GM23338 (cell line): ENCODE measurements at regions not wholly inside any gene's neighbourhood (a gene's known extent, or its start where the extent isn't known, plus 50 kb on each side); places are given as distances from the start of the nearest gene placed in this dataset.

ENCODE experiments used
- ATAC-seq: fragments of 200-7000 bp; cut with Tn5 transposase; 3 replicates; pipeline ENCODE4 v1.9.1; 2020
- DNase-seq: peaks from one replicate; pipeline ENCODE4 v3.0.0-alpha.2; 2015; ENCODE audit warnings: low spot score
- H2AFZ ChIP-seq: fragments of 200-600 bp; sonication (generic); 2 replicates; pipeline ENCODE4 v1.8.0; 2016; ENCODE audit warnings: antibody characterized with exemption, mild to moderate bottlenecking, moderate library complexity
- H3F3A ChIP-seq: fragments of 200-600 bp; sonication (generic); replicated peaks from 2 replicates; pipeline ENCODE4 v1.8.0; 2017; ENCODE audit warnings: antibody characterized with exemption, mixed run types, low read depth
- H3K27ac ChIP-seq: fragments of 200-600 bp; sonication (generic); 2 replicates; pipeline ENCODE4 v1.6.1; 2016; ENCODE audit warnings: low read depth
- H3K27me3 ChIP-seq: fragments of 200-600 bp; sonication (generic); 2 replicates; pipeline ENCODE4 v1.8.0; 2016; ENCODE audit warnings: mild to moderate bottlenecking, mixed run types, moderate library complexity; ENCODE audit not compliant: insufficient read depth
- H3K36me3 ChIP-seq: fragments of 200-600 bp; sonication (generic); 2 replicates; pipeline ENCODE4 v1.8.0; 2016; ENCODE audit warnings: mild to moderate bottlenecking; ENCODE audit not compliant: insufficient read depth
- H3K4me1 ChIP-seq: fragments of 200-600 bp; sonication (generic); 2 replicates; pipeline ENCODE4 v1.8.0; 2016; ENCODE audit warnings: mild to moderate bottlenecking, moderate library complexity; ENCODE audit not compliant: insufficient read depth
- H3K4me2 ChIP-seq: fragments of 200-600 bp; sonication (generic); 2 replicates; pipeline ENCODE4 v1.7.1; 2017; ENCODE audit warnings: mixed run types
- H3K4me3 ChIP-seq: fragments of 200-600 bp; sonication (generic); 2 replicates; pipeline ENCODE4 v1.6.1; 2016; ENCODE audit warnings: mixed run types
- H3K79me2 ChIP-seq: fragments of 200-600 bp; sonication (generic); replicated peaks from 2 replicates; pipeline ENCODE4 v1.8.0; 2017; ENCODE audit warnings: mild to moderate bottlenecking; ENCODE audit not compliant: insufficient read depth
- H3K9me2 ChIP-seq: fragments of 200-600 bp; sonication (generic); 2 replicates; pipeline ENCODE4 v1.8.0; 2017; ENCODE audit not compliant: insufficient read depth
- H4K20me1 ChIP-seq: fragments of 200-600 bp; sonication (generic); replicated peaks from 2 replicates; pipeline ENCODE4 v1.8.0; 2017; ENCODE audit warnings: mild to moderate bottlenecking; ENCODE audit not compliant: insufficient read depth
- H3K27ac Mint-ChIP-seq: 2 replicates; pipeline ENCODE4 v1.8.0; 2020; ENCODE audit warnings: inconsistent platforms, mild to moderate bottlenecking, moderate library complexity, mixed read lengths
- H3K27me3 Mint-ChIP-seq: 3 replicates; pipeline ENCODE4 v1.8.0; 2022; ENCODE audit warnings: low read depth, mild to moderate bottlenecking, moderate library complexity, mixed read lengths, inconsistent platforms; ENCODE audit not compliant: insufficient read depth, poor library complexity
- H3K36me3 Mint-ChIP-seq: 3 replicates; pipeline ENCODE4 v1.8.0; 2021; ENCODE audit warnings: low read depth, mild to moderate bottlenecking, inconsistent platforms, moderate library complexity, mixed read lengths
- H3K4me1 Mint-ChIP-seq: 3 replicates; pipeline ENCODE4 v1.8.0; 2020; ENCODE audit warnings: mild to moderate bottlenecking, inconsistent platforms, mixed read lengths
- H3K4me3 Mint-ChIP-seq: 3 replicates; pipeline ENCODE4 v1.8.0; 2021; ENCODE audit warnings: moderate library complexity, mild to moderate bottlenecking, inconsistent platforms, mixed read lengths
- H3K9me3 Mint-ChIP-seq: 3 replicates; pipeline ENCODE4 v1.8.0; 2020; ENCODE audit warnings: moderate library complexity, mild to moderate bottlenecking, inconsistent platforms, mixed read lengths
- CREB1 ChIP-seq: fragments of 250-450 bp; sonication (Bioruptor Pico); IDR thresholded peaks from 2 replicates; pipeline ENCODE4 v1.5.0; 2020; ENCODE audit warnings: low read depth, mild to moderate bottlenecking, moderate library complexity
- EZH2 ChIP-seq: fragments of 200-600 bp; sonication (generic); IDR thresholded peaks from one replicate; pipeline ENCODE4 v1.8.0; 2017; ENCODE audit warnings: antibody characterized with exemption, mild to moderate bottlenecking, low read depth; ENCODE audit not compliant: unreplicated experiment
- EZH2phosphoT487 ChIP-seq: fragments of 200-600 bp; sonication (generic); IDR thresholded peaks from one replicate; pipeline ENCODE4 v1.8.1; 2018; ENCODE audit warnings: antibody characterized with exemption; ENCODE audit not compliant: unreplicated experiment
- NANOG ChIP-seq: IDR thresholded peaks from 2 replicates; pipeline ENCODE4 v1.6.1; 2016; ENCODE audit warnings: antibody characterized with exemption, borderline replicate concordance
- POLR2AphosphoS5 ChIP-seq: IDR thresholded peaks from 2 replicates; pipeline ENCODE4 v1.6.1; 2016; ENCODE audit warnings: antibody characterized with exemption, low read depth
- STAT1 ChIP-seq: IDR thresholded peaks from one replicate; pipeline ENCODE4 v1.6.1; 2016; ENCODE audit warnings: antibody characterized with exemption; ENCODE audit not compliant: unreplicated experiment
- ZNF114 ChIP-seq: fragments of 250-450 bp; sonication (Bioruptor Pico); IDR thresholded peaks from 2 replicates; pipeline ENCODE4 v1.5.0; 2020; ENCODE audit warnings: mild to moderate bottlenecking, moderate library complexity
- ZNF331 ChIP-seq: fragments of 250-450 bp; sonication (Bioruptor Pico); IDR thresholded peaks from 2 replicates; pipeline ENCODE4 v1.5.0; 2020; ENCODE audit warnings: low read depth, mild to moderate bottlenecking, moderate library complexity
- ZNF462 ChIP-seq: fragments of 250-450 bp; sonication (Bioruptor Pico); IDR thresholded peaks from 2 replicates; pipeline ENCODE4 v1.5.0; 2020; ENCODE audit warnings: mild to moderate bottlenecking, moderate library complexity
- TF ChIP-seq, protein P1 (sequence below): IDR thresholded peaks from one replicate; pipeline ENCODE4 v1.6.1; 2018; ENCODE audit warnings: antibody characterized with exemption; ENCODE audit not compliant: unreplicated experiment

GRCh38 chr4:141849778-141850177 is 213.4 kb downstream of the IL15 start (continued):
- TF ChIP-seq EZH2phosphoT487 = no peak
- TF ChIP-seq ZNF114 (CRISPR knock-in tag) = no peak
- TF ChIP-seq ZNF331 (CRISPR knock-in tag) = no peak
- no peak for TF ChIP-seq STAT1
- TF ChIP-seq, protein P1, sequence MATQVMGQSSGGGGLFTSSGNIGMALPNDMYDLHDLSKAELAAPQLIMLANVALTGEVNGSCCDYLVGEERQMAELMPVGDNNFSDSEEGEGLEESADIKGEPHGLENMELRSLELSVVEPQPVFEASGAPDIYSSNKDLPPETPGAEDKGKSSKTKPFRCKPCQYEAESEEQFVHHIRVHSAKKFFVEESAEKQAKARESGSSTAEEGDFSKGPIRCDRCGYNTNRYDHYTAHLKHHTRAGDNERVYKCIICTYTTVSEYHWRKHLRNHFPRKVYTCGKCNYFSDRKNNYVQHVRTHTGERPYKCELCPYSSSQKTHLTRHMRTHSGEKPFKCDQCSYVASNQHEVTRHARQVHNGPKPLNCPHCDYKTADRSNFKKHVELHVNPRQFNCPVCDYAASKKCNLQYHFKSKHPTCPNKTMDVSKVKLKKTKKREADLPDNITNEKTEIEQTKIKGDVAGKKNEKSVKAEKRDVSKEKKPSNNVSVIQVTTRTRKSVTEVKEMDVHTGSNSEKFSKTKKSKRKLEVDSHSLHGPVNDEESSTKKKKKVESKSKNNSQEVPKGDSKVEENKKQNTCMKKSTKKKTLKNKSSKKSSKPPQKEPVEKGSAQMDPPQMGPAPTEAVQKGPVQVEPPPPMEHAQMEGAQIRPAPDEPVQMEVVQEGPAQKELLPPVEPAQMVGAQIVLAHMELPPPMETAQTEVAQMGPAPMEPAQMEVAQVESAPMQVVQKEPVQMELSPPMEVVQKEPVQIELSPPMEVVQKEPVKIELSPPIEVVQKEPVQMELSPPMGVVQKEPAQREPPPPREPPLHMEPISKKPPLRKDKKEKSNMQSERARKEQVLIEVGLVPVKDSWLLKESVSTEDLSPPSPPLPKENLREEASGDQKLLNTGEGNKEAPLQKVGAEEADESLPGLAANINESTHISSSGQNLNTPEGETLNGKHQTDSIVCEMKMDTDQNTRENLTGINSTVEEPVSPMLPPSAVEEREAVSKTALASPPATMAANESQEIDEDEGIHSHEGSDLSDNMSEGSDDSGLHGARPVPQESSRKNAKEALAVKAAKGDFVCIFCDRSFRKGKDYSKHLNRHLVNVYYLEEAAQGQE = no peak
- no peak for TF ChIP-seq CREB1 (CRISPR knock-in tag)

DNA sequence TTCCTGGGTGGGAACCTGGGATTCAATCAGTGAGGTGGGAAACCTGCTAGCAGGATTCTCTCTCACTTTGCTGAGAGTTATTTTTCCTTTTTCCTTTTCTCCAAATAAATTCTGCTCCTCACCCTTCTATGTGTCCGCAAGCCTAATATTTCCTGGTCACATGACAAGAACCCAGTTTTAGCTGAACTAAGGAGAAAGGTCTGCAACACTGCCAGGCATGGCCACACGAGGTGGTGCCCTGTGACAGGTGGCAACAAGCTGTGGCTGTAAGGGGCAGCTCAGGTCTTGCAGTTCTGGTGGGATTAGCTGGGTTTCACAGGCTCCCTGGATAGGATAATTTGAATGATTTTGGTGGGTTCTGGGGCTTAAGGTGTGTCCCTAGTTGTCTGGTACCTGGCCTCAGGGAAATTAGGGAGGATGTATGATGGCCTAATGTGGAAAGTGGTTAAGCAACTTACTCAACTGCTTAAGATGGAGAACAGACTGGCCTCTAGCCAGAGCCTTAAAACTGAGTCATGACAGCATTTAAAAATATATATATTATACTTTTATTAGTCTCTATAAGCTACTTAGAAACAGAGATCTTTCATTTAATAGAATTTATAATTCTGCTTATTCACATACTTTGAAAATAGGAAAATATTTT is 215.0 kb downstream of the IL15 start:
- Histone ChIP-seq H3K79me2 (no peaks in the 10 kb centered on the region), H3K27ac (no peak overlapping the region), H2AFZ (peak overlapping the region; percentile 74), H3F3A (no peaks in the 10 kb centered on the region), H3K9me2 (no peaks in the 10 kb centered on the region; the same call in 1 of the 2 replicates), H3K36me3 (peaks cover 12% of the 10 kb centered on the region; the same call in 1 of the 2 replicates), H3K4me2 (no peak overlapping the region), H3K4me3 (no peak overlapping the region), H3K4me1 (no peaks in the 10 kb centered on the region; the same call in 1 of the 2 replicates), H3K27me3 (no peaks in the 10 kb centered on the region), H4K20me1 (no peaks in the 10 kb centered on the region)
- DNase-seq = no peak
- H3K4me1 Mint-ChIP-seq = no peaks in the 10 kb centered on the region
- no peak for ATAC-seq
- H3K9me3 Mint-ChIP-seq = peaks cover 14% of the 10 kb centered on the region
- H3K4me3 Mint-ChIP-seq = no peak overlapping the region
- no peak overlapping the region for H3K27ac Mint-ChIP-seq
- peaks cover 14% of the 10 kb centered on the region for H3K36me3 Mint-ChIP-seq
- H3K27me3 Mint-ChIP-seq = no peaks in the 10 kb centered on the region
- TF ChIP-seq ZNF114 (CRISPR knock-in tag) (no peak), EZH2 (no peak), STAT1 (no peak), POLR2AphosphoS5 (no peak), ZNF331 (CRISPR knock-in tag) (no peak), EZH2phosphoT487 (no peak), NANOG (no peak), ZNF462 (CRISPR knock-in tag) (no peak)
- TF ChIP-seq, protein P1 = no peak
